Epithelial cell of esophagus (primary cell): ENCODE measurements at regions not wholly inside any gene's neighbourhood (a gene's known extent, or its start where the extent isn't known, plus 50 kb on each side); places are given as distances from the start of the nearest gene placed in this dataset.
"Not testable (repeated sequence)": the region's sequence is repeated elsewhere in the genome, so short reads cannot be mapped to it uniquely, and the experiment has no call there.

Experiments used
- DNase-seq: peaks from one replicate; pipeline ENCODE4 v3.0.0; 2010; ENCODE audit warnings: low read depth
- H3K4me3 ChIP-seq: 2 replicates; pipeline ENCODE4 v1.5.1; 2011; ENCODE audit warnings: mild to moderate bottlenecking, low read length, control low read depth
- TF ChIP-seq, protein P1 (sequence below): IDR thresholded peaks from 2 replicates; pipeline ENCODE4 v1.5.1; 2011; ENCODE audit warnings: low read depth, mild to moderate bottlenecking, low read length, control low read depth, inconsistent platforms; ENCODE audit not compliant: insufficient read depth; ENCODE audit errors: missing control alignments

DNA sequence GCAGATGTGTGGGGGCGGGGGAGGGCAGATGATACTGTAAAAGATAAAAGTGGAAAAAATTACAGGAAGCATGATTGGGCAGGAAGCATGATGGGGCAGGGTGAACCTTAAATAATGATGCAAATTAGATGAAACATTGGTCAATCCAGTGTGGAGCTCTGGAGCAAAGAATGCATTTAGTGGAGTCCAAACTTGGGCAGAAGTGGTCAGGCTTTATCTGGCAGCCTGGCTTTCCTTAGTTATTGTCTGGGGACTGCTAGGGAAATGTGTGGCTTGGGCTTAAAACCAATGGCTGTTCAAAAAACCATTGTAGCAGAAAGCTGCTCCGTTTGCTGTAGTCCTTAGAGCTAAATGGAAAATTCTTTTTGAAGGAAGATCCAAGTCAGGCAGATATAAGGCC is 1077.3 kb upstream of the MIR17HG start:
- no peak for DNase-seq
- H3K4me3 ChIP-seq: no peak overlapping the region
- TF ChIP-seq, protein P1, sequence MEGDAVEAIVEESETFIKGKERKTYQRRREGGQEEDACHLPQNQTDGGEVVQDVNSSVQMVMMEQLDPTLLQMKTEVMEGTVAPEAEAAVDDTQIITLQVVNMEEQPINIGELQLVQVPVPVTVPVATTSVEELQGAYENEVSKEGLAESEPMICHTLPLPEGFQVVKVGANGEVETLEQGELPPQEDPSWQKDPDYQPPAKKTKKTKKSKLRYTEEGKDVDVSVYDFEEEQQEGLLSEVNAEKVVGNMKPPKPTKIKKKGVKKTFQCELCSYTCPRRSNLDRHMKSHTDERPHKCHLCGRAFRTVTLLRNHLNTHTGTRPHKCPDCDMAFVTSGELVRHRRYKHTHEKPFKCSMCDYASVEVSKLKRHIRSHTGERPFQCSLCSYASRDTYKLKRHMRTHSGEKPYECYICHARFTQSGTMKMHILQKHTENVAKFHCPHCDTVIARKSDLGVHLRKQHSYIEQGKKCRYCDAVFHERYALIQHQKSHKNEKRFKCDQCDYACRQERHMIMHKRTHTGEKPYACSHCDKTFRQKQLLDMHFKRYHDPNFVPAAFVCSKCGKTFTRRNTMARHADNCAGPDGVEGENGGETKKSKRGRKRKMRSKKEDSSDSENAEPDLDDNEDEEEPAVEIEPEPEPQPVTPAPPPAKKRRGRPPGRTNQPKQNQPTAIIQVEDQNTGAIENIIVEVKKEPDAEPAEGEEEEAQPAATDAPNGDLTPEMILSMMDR: no peak

GRCh38 chr13:90272356-90272755 is 1075.1 kb upstream of the MIR17HG start:
- H3K4me3 ChIP-seq: no peak overlapping the region
- TF ChIP-seq, protein P1: no peak
- peak; percentile 81 for DNase-seq

- TF ChIP-seq, protein P1: no peak
- DNase-seq: no peak
- no peak overlapping the region for H3K4me3 ChIP-seq
These were observed 1071.3 kb upstream of the MIR17HG start for GRCh38 chr13:90276216-90276615.

DNA sequence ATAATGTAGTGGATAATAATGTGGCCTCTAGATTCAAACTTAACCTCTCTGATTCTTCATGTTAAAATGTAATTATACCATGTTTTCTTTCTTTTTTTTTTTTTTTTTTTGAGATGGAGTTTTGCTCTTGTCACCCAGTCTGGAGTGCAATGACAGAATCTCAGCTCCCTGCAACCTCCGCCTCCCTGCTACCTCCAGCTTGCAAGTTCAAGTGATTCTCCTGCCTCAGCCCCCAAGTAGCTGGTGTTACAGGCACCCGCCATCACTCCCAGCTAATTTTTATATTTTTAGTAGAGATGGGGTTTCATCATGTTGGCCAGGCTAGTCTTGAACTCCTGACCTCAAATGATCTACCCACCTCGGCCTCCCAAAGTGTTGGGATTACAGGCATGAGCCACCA is 1069.3 kb upstream of the MIR17HG start:
- not testable (repeated sequence) for DNase-seq, H3K4me3 ChIP-seq

DNA sequence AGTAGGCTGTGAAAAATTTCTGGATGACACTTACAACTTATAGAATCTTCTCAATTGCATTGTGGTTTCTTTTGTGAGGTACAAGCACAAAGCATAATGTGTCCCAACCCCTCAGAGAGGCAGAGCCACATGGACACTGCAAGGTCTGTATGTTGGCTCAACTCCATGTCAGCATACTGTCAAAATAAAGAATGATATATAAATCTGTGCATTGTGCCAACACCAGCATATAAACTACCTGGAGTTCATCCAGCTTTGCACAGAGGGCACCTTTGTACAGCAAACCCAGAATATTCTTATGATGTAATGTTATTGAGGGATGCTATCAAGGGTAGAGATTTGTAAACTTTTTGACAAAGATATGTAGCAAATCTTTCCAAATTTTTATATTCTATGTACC is 1065.8 kb upstream of the MIR17HG start:
- H3K4me3 ChIP-seq: no peak overlapping the region
- DNase-seq: no peak
- TF ChIP-seq, protein P1: no peak

GRCh38 chr13:90287521-90287920 is 1060.0 kb upstream of the MIR17HG start:
- DNase-seq: no peak
- TF ChIP-seq, protein P1: no peak

DNA sequence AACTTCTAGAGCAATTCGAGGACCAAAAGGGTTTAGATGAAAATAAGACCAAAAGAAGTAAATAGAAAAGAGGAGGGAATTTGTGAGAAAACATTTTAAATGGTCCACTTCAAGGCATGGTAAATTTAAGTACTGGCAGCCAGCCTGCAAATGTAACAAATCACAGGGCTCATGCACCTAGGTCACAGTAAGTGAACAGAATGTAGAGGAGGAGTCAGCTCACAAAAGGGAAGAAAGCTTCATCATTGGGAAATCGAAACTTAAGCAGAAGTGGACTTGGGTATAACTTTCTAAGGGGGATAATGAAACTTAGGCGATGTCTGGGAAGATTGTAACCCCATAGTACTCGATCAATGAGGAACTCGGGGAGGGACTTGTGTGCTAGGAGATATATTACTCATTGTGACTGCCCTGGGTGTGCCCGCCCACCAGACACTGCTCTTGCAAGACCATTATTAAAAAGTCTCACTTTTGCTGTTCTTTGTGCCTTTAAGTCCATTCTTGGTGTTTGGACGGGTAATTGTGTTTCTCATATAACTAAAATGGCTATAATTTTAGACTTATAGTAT is 1053.6 kb upstream of the MIR17HG start:
- TF ChIP-seq, protein P1: no peak
- no peak overlapping the region for H3K4me3 ChIP-seq
- peak; percentile 9 for DNase-seq

More at GRCh38 chr13:90287521-90287920, 1060.0 kb upstream of the MIR17HG start:
- H3K4me3 ChIP-seq: no peak overlapping the region
